ENCODE measurements at regions not wholly inside any gene's neighbourhood (a gene's known extent, or its start where the extent isn't known, plus 50 kb on each side); places are given as distances from the start of the nearest gene placed in this dataset.
"Not testable (repeated sequence)": the region's sequence is repeated elsewhere in the genome, so short reads cannot be mapped to it uniquely, and the experiment has no call there.

- no peak for DNase-seq
These were observed 133.8 kb downstream of the JRKL start for GRCh38 chr11:96523656-96524055.

- no peak for DNase-seq
These were observed 134.7 kb downstream of the JRKL start for GRCh38 chr11:96524475-96524874.

GRCh38 chr11:96530473-96530872 is 140.7 kb downstream of the JRKL start:
- DNase-seq = no peak

GRCh38 chr11:96538104-96538503 is 148.3 kb downstream of the JRKL start:
- no peak for DNase-seq

- DNase-seq = no peak
These were observed 148.8 kb downstream of the JRKL start for GRCh38 chr11:96538622-96539021.

DNA sequence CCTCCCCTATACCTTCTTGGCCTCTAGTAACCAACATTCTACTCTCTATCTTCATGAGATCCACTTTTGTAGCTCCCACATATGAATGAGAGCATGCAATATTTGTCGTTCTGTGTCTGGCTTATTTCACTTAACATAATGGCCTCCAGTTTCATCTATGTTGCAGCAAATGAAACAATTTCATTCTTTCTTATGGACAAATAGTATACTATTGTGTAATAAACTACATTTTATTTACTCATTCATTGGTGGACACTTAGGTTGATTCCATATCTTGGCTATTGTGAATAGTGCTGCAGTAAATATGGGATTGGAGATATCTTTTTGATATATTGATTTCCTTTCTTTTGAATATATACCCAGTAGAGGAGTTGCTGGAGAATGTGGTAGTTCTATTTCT is 151.1 kb downstream of the JRKL start:
- no peak for DNase-seq

DNA sequence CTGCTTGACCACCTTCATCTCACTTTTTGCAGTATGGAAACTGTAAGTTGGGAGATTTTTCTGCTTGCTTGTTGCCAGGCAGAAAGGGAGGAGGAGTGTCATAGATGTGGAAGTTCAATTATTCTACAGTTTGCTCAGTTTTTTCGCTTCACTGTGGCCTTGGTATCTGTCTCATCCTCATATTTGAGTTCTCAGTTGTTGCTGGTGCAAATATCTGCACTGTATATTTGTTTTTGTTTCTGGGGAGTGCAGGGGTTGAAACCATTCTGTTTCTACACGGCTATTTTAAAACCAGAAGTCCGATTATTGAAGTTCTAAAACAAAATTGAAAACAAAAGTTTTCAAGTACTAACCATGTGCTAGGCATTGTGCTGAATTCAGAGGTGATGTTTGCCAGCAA is 153.4 kb downstream of the JRKL start:
- DNase-seq = no peak

DNA sequence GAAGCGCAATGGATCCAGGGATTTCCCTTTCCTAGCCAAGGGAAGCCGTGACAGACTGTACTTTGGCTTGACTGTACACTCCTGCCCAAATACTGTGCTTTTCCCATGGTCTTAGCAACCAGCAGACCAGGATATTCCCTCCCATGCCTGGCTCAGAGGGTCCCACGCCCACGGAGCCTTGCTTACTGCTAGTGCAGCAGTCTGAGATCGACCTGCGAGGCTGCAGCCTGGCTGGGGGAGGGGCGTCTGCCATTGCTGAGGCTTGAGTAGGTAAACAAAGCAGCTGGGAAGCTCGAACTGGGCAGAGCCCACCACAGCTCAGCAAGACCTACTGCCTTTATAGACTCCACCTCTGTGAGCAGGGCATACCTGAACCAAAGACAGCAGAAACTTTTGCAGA is 155.4 kb downstream of the JRKL start:
- not testable (repeated sequence) for DNase-seq

GRCh38 chr11:96551136-96551535 is 161.3 kb downstream of the JRKL start:
- DNase-seq = no peak

GRCh38 chr11:96554236-96554820 is 164.5 kb downstream of the JRKL start:
- DNase-seq = no peak

- not testable (repeated sequence) for DNase-seq
These were observed 166.0 kb downstream of the JRKL start for GRCh38 chr11:96555826-96556225.

GRCh38 chr11:96560727-96561126 is 170.9 kb downstream of the JRKL start:
- not testable (repeated sequence) for DNase-seq

DNA sequence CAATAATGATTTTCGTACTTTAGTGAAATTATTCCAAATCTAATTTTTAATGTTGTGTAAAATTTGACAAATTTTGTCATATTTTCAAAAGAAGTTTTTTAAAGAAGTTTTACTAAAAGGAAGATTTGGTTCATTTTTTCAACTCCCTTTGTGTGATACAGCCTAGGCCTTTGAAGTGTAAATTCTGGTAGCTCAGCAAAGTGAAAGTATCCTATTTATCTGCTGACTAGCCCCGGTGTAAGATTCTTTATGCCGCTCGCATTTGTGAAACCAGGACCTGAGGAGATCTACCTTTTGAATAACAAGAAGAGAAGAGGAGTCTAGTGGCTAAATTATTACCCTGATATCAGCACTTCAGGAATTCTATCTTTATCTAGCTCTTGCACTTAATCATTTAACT is 177.4 kb downstream of the JRKL start:
- DNase-seq = no peak

DNA sequence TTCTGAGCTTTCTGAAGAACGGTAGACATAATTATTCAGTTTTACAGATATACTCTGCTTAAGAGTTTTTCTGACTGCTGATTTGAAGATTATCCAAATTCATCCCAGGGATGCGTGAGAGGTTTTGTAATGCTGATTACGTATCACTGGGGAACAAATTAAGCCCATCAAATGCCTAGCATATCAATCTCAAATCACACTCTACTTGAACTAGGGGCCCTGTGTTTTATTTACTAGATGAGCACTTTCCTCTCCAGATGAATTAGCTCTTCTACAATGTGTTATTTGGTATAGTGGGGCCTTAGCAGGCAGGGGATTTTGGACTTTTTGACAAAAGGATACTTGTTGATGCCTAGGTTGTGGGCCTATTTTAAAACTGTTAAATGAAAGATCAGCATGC is 177.9 kb downstream of the JRKL start:
- no peak for DNase-seq

GRCh38 chr11:96576383-96576782 is 186.6 kb downstream of the JRKL start:
- no peak for DNase-seq

GRCh38 chr11:96578379-96578778 is 188.6 kb downstream of the JRKL start:
- DNase-seq = no peak

GRCh38 chr11:96579656-96580055 is 189.8 kb downstream of the JRKL start:
- no peak for DNase-seq

DNA sequence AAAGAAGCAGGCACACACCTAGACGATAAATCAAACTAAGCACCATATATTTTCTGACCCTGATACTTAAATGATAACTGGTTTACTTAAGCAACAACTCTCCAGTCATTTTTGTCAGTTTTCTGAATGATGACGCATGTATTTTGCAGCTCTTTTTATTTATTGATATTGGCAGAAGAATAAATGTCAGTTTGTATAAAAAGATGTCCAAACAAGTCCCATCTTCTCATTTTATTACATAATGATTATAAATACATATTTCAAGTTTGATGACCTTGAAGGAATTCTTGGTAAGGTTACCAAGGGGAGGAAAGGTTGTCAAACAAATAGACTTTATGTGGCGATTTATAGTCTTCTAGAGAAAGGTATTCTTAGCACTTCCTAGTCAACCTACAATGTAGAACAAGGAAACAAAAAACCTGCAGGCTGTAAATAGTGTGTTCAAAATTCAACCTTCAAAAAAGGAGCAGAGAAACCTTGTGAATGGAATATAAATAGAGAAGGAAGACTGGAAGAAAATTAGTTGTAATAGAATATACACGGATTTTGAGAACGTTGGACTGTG is 190.7 kb downstream of the JRKL start:
- DNase-seq = no peak

DNA sequence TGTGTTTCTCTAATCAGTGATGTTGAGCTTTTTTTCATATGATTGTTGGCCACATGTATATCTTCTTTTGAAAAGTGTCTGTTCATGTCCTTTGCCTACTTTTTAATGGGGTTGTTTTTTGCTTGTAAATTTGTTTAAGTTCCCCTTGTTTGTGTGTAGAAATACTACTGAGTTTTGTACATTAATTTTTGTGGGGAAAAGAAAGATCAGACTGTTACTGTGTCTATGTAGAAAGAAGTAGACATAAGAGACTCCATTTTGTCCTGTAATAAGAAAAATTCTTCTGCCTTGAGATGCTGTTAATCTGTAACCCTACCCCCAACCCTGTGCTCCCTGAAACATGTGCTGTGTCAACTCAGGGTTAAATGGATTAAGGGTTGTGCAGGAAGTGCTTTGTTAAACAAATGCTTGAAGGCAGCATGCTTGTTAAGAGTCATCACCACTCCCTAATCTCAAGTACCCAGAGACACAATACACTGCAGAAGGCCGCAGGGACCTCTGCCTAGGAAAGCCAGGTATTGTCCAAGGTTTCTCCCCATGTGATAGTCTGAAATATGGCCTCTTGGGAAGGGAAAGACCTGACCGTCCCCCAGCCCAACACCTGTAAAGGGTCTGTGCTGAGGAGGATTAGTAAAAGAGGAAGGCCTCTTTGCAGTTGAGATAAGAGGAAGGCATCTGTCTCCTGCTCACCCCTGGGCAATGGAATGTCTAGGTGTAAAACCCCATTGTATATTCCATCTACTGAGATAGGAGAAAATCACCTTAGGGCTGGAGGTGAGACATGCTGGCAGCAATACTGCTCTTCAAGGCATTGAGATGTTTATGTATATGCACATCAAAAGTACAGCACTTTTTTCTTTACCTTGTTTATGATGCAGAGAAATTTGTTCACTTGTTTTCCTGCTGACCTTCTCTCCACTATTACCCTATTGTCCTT is 196.4 kb downstream of the JRKL start:
- not testable (repeated sequence) for DNase-seq

GRCh38 chr11:96588793-96589192 is 199.0 kb downstream of the JRKL start:
- not testable (repeated sequence) for DNase-seq

GRCh38 chr11:96595011-96595410 is 205.2 kb downstream of the JRKL start:
- no peak for DNase-seq

- DNase-seq = no peak
These were observed 218.2 kb downstream of the JRKL start for GRCh38 chr11:96607864-96608558.

- DNase-seq = no peak
These were observed 224.3 kb downstream of the JRKL start for GRCh38 chr11:96614101-96614500.
